K562 (cell line): ENCODE measurements at regions not wholly inside any gene's neighbourhood (a gene's known extent, or its start where the extent isn't known, plus 50 kb on each side); places are given as distances from the start of the nearest gene placed in this dataset.

Experiments
- ATAC-seq: fragments of 200-7000 bp; cut with Tn5 transposase; 3 replicates; pipeline ENCODE4 v1.9.1; 2020; ENCODE audit warnings: moderate library complexity
- BruUV-seq: library from RNA; stranded (reverse); fragments of 400-500 nt; replicated peaks from 2 replicates; lab custom pipeline; 2021; lab: Mats Ljungman, UMichigan
- CTCF ChIA-PET: fragments of 300-600 bp; formaldehyde crosslinking; extraction: SDS; loops from one replicate; lab custom pipeline; 2021; ENCODE audit warnings: low intra/inter-chr PET ratio; lab: Yijun Ruan, JAX
- POLR2A ChIA-PET: fragments of 300-600, 350-650 bp; sonication (Branson Sonifier 250); formaldehyde crosslinking; extraction: SDS; loops from one replicate; lab custom pipeline; 2021; ENCODE audit warnings: antibody characterized with exemption, inconsistent platforms; lab: Yijun Ruan, JAX
- DNase-seq, 4 experiments: peaks; one replicate each; pipeline versions ENCODE4 v3.0.0 to v3.0.0-alpha.2; 2011 to 2018; ENCODE audit warnings: low spot score in 3 of 4, mixed read lengths in 3 of 4; ENCODE audit errors: extremely low read depth in 1 of 4
- FAIRE-seq: peaks from 2 replicates; lab custom pipeline; 2011; peaks lifted over from hg19 to GRCh38; lab: Jason Lieb, UNC
- H2AFZ ChIP-seq: 2 replicates; pipeline ENCODE4 v1.6.0; 2011; ENCODE audit warnings: low read depth, low read length, control low read depth, inconsistent platforms
- H3K27ac ChIP-seq: fragments of 200-600 bp; 3 replicates; pipeline ENCODE4 v1.8.0; 2011; ENCODE audit warnings: low read depth, mild to moderate bottlenecking, control low read depth, inconsistent platforms, low read length, moderate library complexity, mixed read lengths; ENCODE audit errors: extremely low read depth
- H3K27me3 ChIP-seq, 2 experiments: fragments of 300-600 bp in 1 of 2; 2 replicates in 1 of 2; 3 replicates in 1 of 2; pipeline versions ENCODE4 v1.6.0 to v1.8.0; 2011; ENCODE audit warnings: inconsistent platforms in 2 of 2, low read length in 2 of 2, mild to moderate bottlenecking in 1 of 2, mixed read lengths in 1 of 2, moderate library complexity in 1 of 2; ENCODE audit not compliant: control insufficient read depth in 2 of 2, insufficient read depth in 2 of 2
- H3K36me3 ChIP-seq: fragments of 300-600 bp; 3 replicates; pipeline ENCODE4 v1.8.0; 2011; ENCODE audit warnings: mild to moderate bottlenecking, low read length, inconsistent platforms; ENCODE audit not compliant: control insufficient read depth, insufficient read depth
- H3K4me1 ChIP-seq, 2 experiments: fragments of 200-600 bp in 1 of 2; replicated peaks in 1 of 2; 2 replicates in 1 of 2; 3 replicates in 1 of 2; pipeline versions ENCODE4 v1.5.1 to v1.8.0; 2011; ENCODE audit warnings: inconsistent platforms in 2 of 2, low read length in 2 of 2, mild to moderate bottlenecking in 1 of 2, mixed read lengths in 1 of 2, moderate library complexity in 1 of 2; ENCODE audit not compliant: control insufficient read depth in 2 of 2, insufficient read depth in 2 of 2
- H3K4me2 ChIP-seq: 2 replicates; pipeline ENCODE4 v1.6.1; 2011; ENCODE audit warnings: low read length, control low read depth, inconsistent platforms, mixed read lengths; ENCODE audit not compliant: insufficient read depth
- H3K4me3 ChIP-seq: fragments of 200-600 bp; sonication (generic), shearing (Covaris generic); 2 replicates; pipeline ENCODE4 v1.5.1; 2016; ENCODE audit warnings: control low read depth, inconsistent platforms
- H3K79me2 ChIP-seq: fragments of 200-600 bp; 3 replicates; pipeline ENCODE4 v1.8.0; 2011; ENCODE audit warnings: low read length, inconsistent platforms; ENCODE audit not compliant: control insufficient read depth, insufficient read depth
- H3K9ac ChIP-seq, 2 experiments: 2 replicates each; pipeline versions ENCODE4 v1.6.0 to v1.6.1; 2011; ENCODE audit warnings: low read depth in 2 of 2, low read length in 2 of 2, control low read depth in 1 of 2, inconsistent platforms in 1 of 2, mild to moderate bottlenecking in 1 of 2, mixed read lengths in 1 of 2; ENCODE audit not compliant: insufficient read depth in 1 of 2
- H3K9me1 ChIP-seq: one replicate; pipeline ENCODE4 v1.6.0; 2011; ENCODE audit warnings: inconsistent platforms, mild to moderate bottlenecking, low read length, moderate library complexity; ENCODE audit not compliant: control insufficient read depth, insufficient read depth
- H3K9me3 ChIP-seq: replicated peaks from 2 replicates; pipeline ENCODE4 v1.5.1; 2011; ENCODE audit warnings: low read depth, low read length, inconsistent platforms; ENCODE audit not compliant: control insufficient read depth, insufficient read depth
- H4K20me1 ChIP-seq: replicated peaks from 2 replicates; pipeline ENCODE4 v1.6.1; 2011; ENCODE audit warnings: low read length, inconsistent platforms, mixed read lengths; ENCODE audit not compliant: control insufficient read depth, insufficient read depth
- CBX2 ChIP-seq: fragments of 200-600 bp; sonication (generic); IDR thresholded peaks from one replicate; pipeline ENCODE4 v1.6.1; 2012; ENCODE audit warnings: mild to moderate bottlenecking, low read length, inconsistent platforms; ENCODE audit not compliant: insufficient read depth, poor library complexity, severe bottlenecking
- CEBPZ ChIP-seq: fragments of 150-350 bp; IDR thresholded peaks from 2 replicates; pipeline ENCODE4 v1.6.1; 2014; ENCODE audit warnings: low read depth, mild to moderate bottlenecking, low read length, borderline replicate concordance
- HDAC6 ChIP-seq: IDR thresholded peaks from 2 replicates; pipeline ENCODE4 v1.6.1; 2012; ENCODE audit warnings: low read depth, mild to moderate bottlenecking, control low read depth, inconsistent platforms, low read length, moderate library complexity
- HIVEP1 ChIP-seq: fragments of 250-450 bp; sonication (Bioruptor Pico); IDR thresholded peaks from 2 replicates; pipeline ENCODE4 v1.4.0; 2020; ENCODE audit warnings: mild to moderate bottlenecking
- KAT8 ChIP-seq: fragments of 450-650 bp; IDR thresholded peaks from 2 replicates; pipeline ENCODE4 v1.6.1; 2016; ENCODE audit warnings: low read depth, mild to moderate bottlenecking
- MCM7 ChIP-seq, 2 experiments: fragments of 450-650 bp; IDR thresholded peaks; 2 replicates each; pipeline ENCODE4 v1.6.1; 2016 to 2018
- ZNF77 ChIP-seq: fragments of 250-450 bp; sonication (Bioruptor Pico); IDR thresholded peaks from 2 replicates; pipeline ENCODE4 v1.5.0; 2020
- WGBS: fragments of 100-300 bp; shearing (Covaris generic); methylation state at CpG from one replicate; pipeline ENCODE4 v1.1.6; 2016; ENCODE audit warnings: low coverage, mixed read lengths; ENCODE audit not compliant: insufficient coverage; ENCODE audit errors: missing lambda C conversion rate; 5-methylcytosine and 5-hydroxymethylcytosine counted together
- in situ Hi-C: fragments of 300-500 bp; cut with MboI; formaldehyde crosslinking; loops from 4 replicates; pipeline ENCODE4 v1.15.0; 2018; ENCODE audit warnings: inconsistent platforms, mixed read lengths
- intact Hi-C: fragments of 100-400 bp; cut with micrococcal nuclease; formaldehyde crosslinking; loops from 2 replicates; pipeline ENCODE4 v1.14.2; 2022

- Histone ChIP-seq H3K27me3 (no peaks in the 10 kb centered on the region), H3K4me3 (no peak overlapping the region), H3K79me2 (no peaks in the 10 kb centered on the region), H3K36me3 (no peaks in the 10 kb centered on the region), H3K4me1 (no peaks in the 10 kb centered on the region; a peak in 1 of 5 replicates), H2AFZ (no peak overlapping the region), H3K9ac (no peak overlapping the region), H3K9me3 (no peaks in the 10 kb centered on the region), H3K27ac (no peak overlapping the region), H4K20me1 (no peaks in the 10 kb centered on the region), H3K9me1 (no peaks in the 10 kb centered on the region), H3K4me2 (no peak overlapping the region)
- ATAC-seq (no peak), DNase-seq (no peak), FAIRE-seq (no peak)
- 5% methylated on average over 2 of the region's 2 CpGs for WGBS
- TF ChIP-seq HDAC6 (no peak), HIVEP1 (CRISPR knock-in tag) (no peak), CBX2 (no peak), CEBPZ (no peak), KAT8 (no peak), MCM7 (IDR thresholded peaks at IDR 0.05) (no peak), ZNF77 (CRISPR knock-in tag) (no peak)
- no TSS peak for BruUV-seq
- ChIA-PET CTCF (no interaction called here), POLR2A (interaction anchor here (1.6 kb wide), 1 partner anchor 27 kb away, joined by 4 read pairs; no protein-coding TSS in a partner anchor)
- intact Hi-C loops (no loop called here), in situ Hi-C loops (no loop called here)
These were observed 129.8 kb downstream of the METTL4 start for GRCh38 chr18:2441544-2441943.
